CD4-positive, alpha-beta T cell treated with Interleukin-21 for 1 hour (primary cell): ENCODE measurements at regions not wholly inside any gene's neighbourhood (a gene's known extent, or its start where the extent isn't known, plus 50 kb on each side); places are given as distances from the start of the nearest gene placed in this dataset.

Source experiments
- DNase-seq: peaks from one replicate; pipeline ENCODE4 v3.0.0-alpha.2; 2020

DNA sequence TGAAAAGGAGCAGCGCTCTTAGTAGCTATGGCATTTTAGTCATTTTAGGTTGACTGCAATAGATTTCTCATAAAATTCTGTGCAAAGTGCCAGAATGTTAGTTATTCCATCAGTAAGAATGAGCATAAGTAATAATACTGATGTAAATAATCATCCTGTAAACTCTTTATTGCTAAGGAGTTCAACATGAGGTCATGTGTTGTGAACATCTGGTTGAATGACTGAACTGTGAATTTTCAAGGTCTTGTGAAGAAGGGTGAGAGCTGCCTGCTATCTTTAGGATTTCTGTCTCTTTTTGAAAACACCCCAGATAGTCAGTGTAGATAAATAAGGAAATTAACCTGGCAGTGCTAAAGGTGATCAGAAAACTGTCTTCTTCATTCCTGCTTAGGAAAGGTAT lies 333.4 kb upstream of the TBC1D5 start:
- no peak for DNase-seq

DNA sequence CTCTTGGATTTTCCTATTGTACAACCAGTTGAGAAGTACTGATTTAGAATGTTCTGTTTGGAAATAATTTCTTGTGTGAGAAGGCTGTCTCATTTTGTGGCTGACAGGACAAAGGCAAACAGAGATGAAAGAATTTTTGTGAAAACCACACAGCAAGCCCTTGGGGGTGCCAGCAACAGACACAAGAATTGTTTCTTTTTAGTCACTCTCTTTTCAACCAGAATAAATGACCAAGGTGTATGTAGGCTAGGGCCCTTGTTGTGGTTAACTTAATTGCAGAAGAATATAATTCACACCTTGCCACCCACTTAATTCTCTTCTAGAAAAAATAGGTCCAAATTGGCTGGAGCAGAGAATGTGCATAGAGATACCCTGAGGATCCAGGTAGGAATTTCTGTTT lies 329.4 kb upstream of the TBC1D5 start:
- DNase-seq, result no peak

DNA sequence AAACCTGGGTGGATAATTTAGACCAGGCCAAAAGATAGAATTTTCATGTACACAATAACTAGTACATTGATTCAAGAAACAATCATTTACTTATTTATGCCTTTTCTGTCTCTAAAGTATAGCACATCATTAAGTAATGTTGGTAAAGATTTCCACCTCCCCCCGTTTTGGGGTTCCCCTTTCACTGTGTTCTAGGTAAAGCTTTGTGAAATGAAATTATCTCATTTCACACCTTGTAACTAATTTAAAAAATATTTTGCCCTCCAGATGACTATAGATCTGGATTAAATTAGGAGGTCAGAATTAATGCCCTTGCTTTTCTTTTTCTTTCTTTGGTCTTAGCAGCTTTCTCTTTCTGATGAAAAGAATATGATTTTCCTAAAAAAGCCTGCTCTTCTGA lies 328.5 kb upstream of the TBC1D5 start:
- no peak for DNase-seq

DNA sequence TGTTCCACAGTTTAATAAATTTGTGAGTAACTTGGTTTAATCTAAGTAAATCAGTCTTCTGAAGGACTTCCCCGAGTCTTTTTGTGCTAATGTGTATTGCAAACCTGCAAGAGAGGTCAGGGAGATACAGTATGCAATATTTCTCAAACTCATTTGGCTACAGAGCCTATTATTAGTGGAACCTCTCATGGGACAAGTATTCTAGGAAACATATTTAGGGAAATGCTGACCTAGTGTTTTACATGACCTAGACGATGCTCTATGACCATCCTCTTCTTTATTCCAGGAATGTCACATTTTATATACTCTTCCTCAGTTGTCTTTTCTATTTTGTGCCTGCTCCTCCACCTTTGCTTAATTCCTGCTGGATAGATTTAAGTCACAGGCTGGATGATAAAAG lies 327.8 kb upstream of the TBC1D5 start:
- DNase-seq, result no peak

DNA sequence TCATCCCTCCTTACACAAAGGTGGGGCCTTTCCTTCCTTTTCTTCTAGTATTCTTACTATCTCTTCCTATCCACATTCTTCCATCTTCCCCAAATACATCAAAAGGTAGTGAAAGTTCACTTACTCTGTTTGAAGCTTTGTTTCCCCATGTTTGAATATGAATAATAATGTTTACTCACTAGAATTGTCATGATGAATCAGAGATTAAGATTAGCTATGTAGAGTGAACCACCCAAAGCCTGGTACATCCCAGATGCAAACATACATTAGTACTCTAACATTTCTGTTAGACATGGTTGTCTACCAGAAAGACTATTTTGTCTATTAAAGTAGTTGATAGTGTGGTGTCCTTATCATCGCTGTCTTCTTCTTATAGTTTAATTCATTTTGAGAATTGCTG lies 327.1 kb upstream of the TBC1D5 start:
- no peak for DNase-seq

DNA sequence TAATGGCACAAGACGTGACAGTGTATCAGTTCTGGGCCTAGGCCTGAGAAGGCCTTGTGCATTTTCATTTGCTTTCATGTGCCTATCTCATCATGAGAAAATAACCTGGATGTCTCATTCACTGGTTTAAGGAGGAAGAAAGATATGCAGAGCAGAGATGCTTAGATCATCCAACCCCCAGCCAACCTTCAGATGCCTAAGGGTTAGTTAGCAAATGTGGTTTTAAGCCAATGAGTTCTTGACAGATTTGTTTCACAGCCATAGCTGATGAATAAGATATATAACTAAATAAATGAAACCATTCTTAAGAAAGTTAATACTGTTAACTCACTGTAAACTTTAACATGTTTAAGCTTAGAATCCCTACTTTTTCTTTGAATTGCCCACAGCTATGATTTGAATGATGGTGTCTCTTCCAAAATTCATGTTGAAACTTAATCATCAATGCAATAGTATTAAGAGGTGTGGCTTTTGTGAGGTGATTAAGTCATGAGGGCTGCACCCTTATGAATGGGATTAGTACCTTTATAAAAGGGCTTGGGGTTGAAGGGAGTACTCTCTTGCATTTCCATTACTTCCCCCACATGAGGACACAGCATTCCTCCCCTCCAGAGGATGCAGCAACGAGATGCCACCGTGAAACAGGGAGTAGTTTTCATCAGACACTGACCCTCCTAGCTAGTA lies 324.6 kb upstream of the TBC1D5 start:
- no peak for DNase-seq

DNA sequence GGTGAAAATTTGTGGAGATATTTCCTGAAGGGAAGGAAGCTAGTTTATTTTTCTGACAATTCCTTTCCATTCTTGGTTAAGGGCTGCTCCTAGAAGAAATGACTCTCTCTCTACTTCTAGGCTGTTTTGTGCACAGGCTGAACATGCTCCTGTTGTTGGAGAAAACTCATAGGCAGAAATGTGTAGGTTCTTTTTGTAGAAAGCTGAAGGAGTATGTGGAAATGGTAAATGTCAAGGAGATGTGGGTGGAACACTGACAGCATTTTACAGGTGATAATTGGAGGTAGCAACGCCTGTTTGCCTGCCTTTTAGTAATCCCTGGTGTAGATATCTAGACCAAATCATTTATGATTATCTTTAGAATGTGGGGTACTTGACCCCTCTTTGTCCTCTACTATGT lies 322.2 kb upstream of the TBC1D5 start:
- no peak for DNase-seq

DNA sequence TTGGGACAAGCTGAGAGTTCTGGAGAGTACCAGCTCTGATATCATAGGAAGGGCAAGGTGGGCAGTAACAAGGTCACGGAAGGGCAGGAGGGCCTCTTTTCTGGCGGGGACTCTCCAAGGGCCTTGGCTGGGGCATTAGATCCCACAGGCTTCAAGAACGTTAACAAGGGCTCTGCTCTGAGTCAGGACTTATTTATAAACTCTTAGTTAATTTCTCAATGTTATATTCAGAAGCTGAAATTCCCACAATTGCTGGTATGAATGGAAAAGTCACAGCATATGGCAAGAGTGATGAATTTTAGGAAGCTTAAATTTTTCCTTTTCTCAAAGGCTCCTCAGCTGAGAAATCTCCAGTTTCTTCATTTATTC lies 320.2 kb upstream of the TBC1D5 start:
- no peak for DNase-seq

DNA sequence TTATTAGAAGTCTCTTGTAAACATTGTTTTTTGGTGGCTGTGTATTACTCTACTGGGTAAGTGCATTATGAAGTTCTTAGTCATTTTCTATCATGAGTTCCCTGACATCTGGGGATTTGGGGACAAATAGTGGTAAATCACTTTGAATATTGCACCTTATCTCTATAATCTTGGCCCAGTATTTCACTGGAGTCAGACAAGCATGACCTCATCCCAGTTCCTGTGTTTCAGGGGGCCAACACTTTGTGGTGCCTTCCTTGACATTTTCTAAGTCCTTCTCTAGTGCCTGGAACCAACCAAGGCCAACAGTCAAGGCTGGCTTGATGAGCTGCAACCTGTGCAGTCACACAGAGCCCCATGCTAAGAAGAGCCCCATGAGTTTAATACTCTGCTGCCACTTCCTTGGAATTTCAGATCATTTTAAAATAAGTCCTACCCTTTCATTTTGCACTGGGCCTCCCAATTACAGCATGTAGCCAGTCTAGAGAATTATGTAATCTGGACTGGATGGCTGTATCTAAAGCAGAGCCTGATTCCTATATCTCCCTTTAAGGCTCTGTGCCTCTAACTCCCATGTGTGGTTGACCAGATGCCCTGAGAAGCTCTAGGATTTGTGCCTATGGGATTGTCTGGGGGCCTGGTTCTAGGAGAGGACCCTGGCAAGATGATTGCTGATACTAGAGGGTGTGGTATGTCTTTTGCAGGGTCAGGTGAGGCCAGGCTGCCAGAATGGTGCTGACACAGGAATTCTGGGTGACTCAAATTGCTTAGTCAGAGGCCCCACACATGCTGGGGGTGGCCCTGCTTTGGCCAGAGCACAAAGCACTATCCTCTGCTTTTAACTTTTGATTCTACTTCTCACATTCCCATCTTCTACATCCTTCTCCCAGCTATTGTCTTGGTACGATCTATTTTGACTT lies 319.6 kb upstream of the TBC1D5 start:
- no peak for DNase-seq

DNA sequence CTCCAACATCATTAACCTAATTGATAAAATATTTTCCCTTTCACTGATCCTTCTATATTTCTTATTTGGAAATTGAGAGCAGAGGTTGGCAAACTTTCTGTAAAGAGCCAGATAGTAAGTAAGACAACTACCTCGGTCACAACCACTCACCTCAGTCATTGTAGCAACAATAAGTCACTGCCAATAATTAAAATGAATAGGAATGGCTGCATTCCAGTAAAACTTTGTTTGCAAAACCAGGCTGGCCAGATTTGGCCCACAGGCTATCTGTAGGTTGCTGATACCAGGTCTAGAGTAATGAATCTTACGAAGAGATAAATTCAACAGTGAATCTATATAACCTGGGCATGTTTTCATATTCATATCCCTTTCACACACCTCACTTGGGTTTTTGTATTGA lies 316.2 kb upstream of the TBC1D5 start:
- DNase-seq, result no peak

DNA sequence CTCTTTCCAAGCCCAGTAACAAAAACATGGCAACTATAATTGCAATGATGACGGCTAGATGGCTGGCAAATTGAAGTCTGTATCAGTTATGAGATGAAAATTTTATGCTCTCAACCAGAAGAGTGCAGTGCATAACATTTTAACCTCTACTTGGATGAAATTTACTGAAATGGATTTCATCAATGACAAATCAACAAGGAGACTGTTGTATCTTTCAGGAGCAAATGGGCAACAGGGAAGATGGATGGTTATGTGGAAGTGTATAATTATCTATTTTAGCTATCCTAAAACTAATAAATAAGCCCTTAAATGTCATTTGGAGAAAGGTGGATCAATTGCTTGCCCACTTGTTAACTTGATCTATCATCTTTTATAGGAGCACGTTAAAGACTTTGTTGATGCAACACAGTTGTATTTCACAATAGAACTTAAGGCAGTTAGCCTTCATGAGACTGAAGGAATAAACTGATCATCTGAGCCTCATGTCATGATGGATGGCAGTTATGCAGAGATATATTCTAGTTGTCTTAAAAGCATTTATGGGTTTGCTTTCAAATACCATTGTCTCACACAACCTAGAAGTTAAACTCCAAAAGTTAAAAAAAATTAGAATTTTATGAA lies 315.1 kb upstream of the TBC1D5 start:
- no peak for DNase-seq

DNA sequence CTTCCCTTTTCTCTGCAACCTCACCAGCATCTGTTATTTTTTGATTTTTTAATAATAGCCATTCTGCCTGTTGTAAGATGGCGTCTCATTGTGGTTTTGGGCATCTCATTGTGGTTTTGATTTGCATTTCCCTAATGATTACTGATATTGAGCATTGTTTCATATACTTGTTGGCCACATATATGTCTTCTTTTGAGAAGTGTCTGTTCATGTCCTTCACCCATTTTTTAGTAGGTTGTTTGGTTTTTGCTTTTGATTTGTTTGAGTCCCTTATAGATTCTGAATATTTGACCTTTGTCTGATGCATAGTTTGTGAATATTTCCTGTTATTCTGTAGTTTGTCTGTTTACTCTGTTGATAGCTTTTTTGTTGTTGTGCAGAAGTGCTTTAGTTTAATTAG lies 312.2 kb upstream of the TBC1D5 start:
- DNase-seq, result no peak

DNA sequence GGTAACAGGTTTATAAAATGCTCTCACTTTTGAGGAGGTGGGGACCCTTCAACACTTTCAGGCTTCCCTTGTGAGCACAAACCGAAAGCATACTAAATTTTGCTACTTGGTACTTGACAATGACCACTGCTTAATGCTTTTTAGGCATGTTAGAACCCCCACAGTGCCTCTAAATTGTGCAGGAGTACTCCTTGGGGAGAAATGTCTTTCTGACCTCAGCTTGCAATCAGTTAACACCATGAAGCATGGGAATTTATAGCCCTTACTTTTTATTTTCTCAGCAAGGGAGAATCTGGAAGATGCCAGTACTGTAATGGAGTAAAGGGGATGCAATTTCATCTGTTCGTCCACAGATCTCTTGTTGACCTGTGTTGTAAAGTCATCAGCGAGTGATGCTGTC lies 308.9 kb upstream of the TBC1D5 start:
- DNase-seq, result no peak

DNA sequence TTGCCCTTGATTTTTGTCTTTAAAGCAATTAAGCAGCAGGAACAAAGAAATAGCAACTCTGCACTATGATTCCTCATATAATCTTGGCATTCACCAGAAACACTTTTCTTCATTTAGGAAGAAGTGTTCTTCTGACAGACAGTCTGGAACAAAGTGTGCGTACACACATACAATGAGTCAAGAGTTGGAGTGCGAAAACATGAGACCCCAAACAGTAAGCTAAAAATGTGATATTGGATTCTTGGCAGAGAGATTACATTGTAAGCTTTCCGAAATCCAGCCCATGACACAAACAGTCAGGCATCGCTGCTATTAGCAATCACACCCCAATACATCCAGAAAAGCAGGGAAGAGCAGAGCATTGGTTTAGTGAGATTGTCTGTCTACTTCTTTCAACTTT lies 306.7 kb upstream of the TBC1D5 start:
- DNase-seq, result no peak

DNA sequence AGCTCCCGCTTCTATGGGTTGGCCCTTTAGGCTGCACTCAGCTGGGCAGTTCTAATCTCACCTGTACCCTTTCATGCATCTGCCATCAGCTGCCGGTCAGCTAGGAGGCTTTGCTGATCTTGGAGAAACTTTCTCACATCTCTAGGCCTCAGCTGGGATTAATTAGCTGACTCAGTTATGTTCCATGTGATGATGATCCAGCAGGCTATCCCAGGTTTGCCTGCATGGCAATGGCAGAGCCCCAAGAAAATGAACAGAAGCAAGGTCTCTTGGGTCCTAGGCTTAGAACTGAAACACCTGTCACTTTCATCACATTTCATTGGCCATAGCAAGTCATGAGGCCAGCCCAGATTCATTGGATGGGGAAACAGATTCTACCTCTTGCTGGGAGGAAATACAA lies 304.6 kb upstream of the TBC1D5 start:
- DNase-seq, result no peak

DNA sequence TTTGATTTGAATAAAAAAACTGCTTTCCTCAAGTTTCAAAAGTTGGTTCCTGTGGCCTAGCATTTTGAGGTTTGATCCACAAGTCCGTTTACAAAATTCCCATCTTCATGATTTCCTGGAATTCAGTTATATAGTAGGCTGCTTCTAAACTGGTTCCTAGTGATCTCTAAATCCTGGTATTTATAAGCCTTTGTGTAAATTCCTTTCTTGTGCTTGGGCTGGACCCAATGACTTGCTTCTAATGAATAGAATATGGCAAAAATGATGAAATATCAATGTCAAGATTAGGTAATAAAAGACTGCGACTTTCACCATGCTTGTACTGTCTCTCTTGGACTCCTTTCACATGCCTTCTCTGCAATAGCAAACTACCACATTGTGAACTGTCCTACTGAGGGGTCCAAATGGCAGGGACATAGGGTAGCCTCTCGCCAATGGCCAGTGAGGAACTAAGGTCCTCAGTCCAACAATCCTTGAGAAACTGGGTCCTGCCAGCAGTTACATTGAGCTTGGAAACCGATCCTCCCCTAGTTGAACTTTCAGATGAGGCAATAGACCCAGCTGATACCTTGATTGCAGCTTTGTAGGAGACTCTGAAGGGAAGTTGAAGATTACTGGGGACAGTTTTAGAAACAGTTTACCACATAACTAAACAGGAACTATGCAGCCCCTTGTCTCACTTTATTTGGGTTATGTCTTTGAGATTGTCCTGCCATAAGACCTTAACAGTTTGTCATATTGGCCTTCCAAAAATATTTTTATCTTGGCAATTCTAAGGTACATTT lies 303.9 kb upstream of the TBC1D5 start:
- no peak for DNase-seq

DNA sequence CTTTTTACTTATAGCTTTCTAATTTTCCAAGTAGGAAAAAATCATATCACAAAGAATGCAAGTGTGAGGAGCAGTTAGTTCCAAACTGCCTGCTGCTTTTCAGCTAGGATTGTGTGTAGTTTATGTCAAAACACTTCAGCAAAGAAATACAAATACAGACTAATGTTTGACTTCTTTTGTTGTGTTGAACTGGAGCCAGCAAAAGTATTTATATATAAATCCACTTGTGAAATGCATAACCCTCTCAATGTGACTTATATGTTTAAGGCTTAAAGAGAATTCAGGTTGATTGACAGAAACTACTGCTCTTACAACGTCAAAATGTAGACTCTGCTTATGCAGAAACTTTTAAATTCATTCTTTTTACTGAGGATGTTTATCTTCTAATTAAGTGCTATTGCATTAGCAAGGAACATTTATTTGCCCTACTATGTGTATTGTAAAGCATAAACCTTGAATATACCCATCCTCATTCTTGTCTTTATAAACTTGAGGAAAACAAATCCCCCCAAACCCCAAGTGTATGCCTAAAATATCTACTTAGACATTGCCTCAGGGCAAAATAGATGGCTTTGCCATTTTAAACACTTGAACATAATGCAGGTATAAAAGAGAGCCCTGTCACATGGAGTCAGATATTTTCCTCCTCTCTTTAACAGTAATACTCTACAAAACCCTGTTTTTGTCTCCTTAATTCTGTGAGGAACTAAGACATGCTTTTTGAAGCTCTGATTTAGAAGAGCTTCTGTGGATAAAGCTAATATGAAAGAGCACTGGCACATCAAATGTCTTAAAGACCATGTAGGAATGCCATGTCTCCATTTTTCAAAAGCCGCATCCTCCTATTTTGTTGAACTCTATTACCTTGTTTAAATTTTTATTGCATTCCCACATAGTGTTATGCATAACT lies 302.8 kb upstream of the TBC1D5 start:
- DNase-seq, result no peak

DNA sequence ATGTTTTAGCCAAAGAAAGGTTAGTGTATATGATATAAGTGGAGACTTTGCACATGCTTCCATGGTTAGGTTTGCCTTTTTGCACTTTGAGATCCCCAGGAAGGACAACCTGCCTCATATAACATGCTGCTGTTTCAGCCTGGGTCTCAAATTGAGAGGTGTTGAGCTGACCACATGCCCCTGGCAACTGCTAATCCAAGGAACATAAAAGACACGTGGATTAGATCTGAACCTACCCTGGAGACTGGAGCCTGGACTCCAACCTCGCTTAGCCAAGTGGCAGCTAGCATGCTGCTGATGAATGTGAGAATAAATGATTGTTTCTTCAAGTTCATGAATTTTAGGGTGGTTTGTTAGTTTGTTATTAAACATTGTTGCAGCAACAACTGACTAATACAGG lies 301.8 kb upstream of the TBC1D5 start:
- DNase-seq, result no peak

DNA sequence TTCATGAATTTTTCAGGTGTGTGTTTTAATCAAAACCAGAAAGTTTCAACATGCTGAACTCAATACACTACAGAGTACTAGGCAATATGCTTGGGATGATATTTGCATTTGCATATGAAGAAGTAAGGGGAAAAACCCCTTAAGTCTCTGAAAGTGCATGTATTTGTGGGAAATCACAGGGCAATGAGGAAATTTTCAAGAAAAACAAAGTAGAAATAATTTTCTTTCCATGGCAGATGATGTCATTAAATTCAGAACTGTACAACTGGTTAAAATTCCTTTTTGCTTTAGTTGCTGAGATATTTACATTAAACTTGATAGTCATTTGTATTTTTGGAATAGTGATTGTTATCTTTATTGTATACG lies 294.0 kb upstream of the TBC1D5 start:
- DNase-seq, result no peak

DNA sequence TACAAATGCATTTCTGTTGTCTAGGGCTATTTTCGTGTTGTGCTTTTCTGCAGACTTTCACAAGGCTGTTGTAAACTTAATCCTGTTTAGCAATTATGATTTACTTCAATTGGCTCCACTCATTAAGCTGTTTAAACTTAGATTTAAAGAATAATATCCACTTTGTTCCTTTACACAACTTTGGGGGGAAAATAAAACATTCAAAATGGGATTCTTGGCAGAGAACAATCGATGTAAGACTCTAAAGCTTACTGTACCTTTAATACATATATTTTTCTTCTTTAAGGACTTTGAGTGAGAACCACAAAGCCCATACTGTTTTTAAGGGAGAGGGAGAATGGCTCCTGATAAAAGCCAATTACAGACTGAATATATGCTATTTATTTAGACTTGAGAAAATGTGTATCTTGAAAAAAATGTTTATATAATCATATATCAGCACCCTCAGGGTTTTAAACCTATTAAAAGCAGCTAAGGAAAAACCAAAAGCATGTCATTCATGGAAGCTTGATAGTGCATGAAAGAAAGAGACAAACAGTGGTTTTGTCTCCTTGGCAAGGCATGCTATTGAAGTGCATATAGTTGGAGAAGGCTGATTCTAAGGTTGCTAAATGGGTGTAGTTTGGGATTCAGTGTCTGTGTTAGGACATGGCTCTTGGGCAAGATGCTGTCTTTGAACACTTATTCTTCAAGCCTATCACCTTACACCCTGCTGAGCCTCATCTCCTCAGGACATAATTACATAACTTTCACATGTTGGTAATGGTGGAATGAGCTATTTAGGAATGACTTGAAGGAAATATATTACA lies 293.4 kb upstream of the TBC1D5 start:
- DNase-seq, result no peak

DNA sequence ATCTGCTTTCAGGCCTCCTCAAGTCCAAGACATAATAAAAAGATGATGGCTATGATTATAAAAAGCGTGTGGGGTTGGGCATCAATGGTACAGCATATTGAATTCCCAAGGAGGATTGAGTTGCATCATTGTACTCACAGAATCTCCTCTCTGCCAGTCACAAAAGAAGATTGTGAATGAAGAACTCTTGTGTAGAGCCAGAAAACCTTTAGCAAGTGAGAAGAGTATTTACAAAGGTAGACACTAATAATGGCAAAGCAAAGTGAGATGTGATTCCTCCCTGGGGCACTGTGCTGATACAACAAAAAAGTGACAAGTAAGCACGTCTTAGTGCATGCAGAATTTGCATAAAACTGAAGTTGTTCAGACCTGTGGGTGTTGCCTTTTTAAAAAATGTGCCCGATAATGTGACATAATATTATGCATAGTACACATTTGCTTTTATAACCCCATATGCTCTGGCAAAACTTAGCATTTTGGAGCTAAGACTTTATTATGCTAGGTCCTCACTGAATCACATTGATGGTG lies 291.2 kb upstream of the TBC1D5 start:
- DNase-seq, result no peak
